ENCODE measurements at regions not wholly inside any gene's neighbourhood (a gene's known extent, or its start where the extent isn't known, plus 50 kb on each side); places are given as distances from the start of the nearest gene placed in this dataset.

DNA sequence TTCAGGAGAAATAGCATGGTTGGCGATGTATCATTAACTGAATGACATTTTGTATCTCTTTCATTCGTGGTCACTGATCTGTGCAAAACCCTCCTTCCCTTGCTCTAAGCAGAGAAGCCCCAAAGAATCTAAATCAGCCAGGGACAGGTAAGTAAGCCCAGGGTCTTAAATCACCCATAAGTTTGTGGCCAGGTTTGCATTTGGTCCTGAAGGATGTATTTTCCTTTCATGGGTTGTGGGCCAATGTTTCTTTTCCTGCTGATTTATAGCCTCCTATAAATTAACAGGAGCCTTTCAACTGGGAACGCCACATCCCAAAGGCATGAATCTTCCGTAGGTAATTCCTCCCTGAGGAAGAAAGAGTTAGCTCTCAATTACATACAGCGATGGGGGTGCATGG, 217.5 kb upstream of the TNC start:
- Histone ChIP-seq H3K27ac (no peak overlapping the region), H3K9me3 (peaks cover 18% of the 10 kb centered on the region), H3K4me3 (no peak overlapping the region), H3K4me2 (no peak overlapping the region), H3K4me1 (no peaks in the 10 kb centered on the region)
- DNase-seq (ENCODE audit: low read depth in 1 of 2, low spot score in 1 of 2) (no peak), ATAC-seq (no peak), FAIRE-seq (no peak)
- CTCF ChIA-PET = no interaction called here
- TF ChIP-seq NPAS2 (CRISPR knock-in tag; IDR thresholded peaks at IDR 0.05; ENCODE audit: borderline replicate concordance) (no peak), POLR2AphosphoS2 (conservative IDR thresholded peaks at IDR 0.05; ENCODE audit: low read length) (no peak), BHLHE40 (IDR thresholded peaks at IDR 0.05; ENCODE audit: low read depth, low read length) (no peak), MAX (IDR thresholded peaks at IDR 0.05) (no peak), RFX5 (IDR thresholded peaks at IDR 0.05) (no peak), SREBF2 (IDR thresholded peaks at IDR 0.05) (no peak), NFE2L2 (conservative IDR thresholded peaks at IDR 0.05; ENCODE audit: low read length) (no peak), ZC3H11A (IDR thresholded peaks at IDR 0.05) (no peak)
- TF ChIP-seq, protein P1, sequence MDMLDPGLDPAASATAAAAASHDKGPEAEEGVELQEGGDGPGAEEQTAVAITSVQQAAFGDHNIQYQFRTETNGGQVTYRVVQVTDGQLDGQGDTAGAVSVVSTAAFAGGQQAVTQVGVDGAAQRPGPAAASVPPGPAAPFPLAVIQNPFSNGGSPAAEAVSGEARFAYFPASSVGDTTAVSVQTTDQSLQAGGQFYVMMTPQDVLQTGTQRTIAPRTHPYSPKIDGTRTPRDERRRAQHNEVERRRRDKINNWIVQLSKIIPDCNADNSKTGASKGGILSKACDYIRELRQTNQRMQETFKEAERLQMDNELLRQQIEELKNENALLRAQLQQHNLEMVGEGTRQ (IDR thresholded peaks at IDR 0.05) = no peak
- POLR2A ChIA-PET = no interaction called here
- 55% methylated on average over 5 of the region's 5 CpGs for WGBS (ENCODE audit: missing lambda C conversion rate)

DNA sequence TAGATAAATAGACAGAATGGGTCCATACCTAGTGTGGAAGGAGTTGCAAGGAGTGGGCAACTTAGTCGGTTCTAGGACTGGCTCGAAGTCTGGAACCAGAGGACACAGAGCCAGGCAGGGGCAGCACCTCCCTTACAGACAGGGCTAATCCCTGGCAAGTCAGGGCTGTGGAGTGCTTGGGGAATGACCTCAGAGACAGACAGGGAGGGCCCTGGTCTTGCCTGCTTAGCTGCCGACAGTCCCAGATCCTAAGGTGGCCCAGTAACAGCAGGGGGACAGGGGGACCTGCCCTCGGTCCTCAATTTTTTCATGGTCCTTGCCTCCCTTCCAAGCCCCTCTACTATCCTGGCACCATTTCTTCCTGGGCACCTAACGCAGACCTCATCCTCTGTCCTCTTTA, 222.4 kb upstream of the TNC start:
- peaks cover 18% of the 10 kb centered on the region for H3K9me3 ChIP-seq
- CTCF ChIA-PET = no interaction called here
- POLR2A ChIA-PET = no interaction called here
- no peak for FAIRE-seq
- ATAC-seq = no peak
- DNase-seq (ENCODE audit: low read depth in 1 of 2, low spot score in 1 of 2) = no peak
- 69% methylated on average over 5 of the region's 5 CpGs for WGBS (ENCODE audit: missing lambda C conversion rate)
- H3K4me3 ChIP-seq = no peak overlapping the region
- no peak overlapping the region for H3K4me2 ChIP-seq
- H3K27ac ChIP-seq = no peak overlapping the region
- TF ChIP-seq MYC (IDR thresholded peaks at IDR 0.05; ENCODE audit: borderline replicate concordance, low read length) (no peak), MAFK (IDR thresholded peaks at IDR 0.05; ENCODE audit: partially characterized antibody) (no peak), REST (IDR thresholded peaks at IDR 0.05) (no peak), TP53 (CRISPR knock-in tag; IDR thresholded peaks at IDR 0.05) (no peak), POLR2AphosphoS2 (conservative IDR thresholded peaks at IDR 0.05; ENCODE audit: low read length) (no peak), NR3C1 (IDR thresholded peaks at IDR 0.05) (no peak)
- peaks cover 3% of the 10 kb centered on the region; the same call in 1 of the 3 replicates for H3K4me1 ChIP-seq

DNA sequence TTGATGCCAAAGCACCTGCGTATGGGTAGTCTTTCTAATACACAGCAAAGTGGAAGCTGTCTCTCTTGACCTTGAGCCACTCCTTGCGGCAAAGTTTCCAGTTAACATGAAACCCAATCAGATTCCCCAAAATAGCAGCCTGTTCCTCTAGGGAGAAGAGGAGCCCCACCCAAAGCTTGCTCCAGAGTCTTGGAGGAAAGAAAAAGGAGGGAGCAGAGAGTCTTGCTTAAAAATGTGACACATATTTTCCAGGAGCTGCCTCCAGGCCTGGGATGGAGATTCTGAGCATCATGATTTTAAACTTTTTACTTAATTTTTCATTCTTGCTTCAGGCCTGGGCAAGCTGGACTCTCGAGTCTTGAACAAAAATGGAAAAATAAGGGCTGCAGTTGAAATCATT, 223.5 kb upstream of the TNC start:
- WGBS (ENCODE audit: missing lambda C conversion rate) = 85% methylated on average over 3 of the region's 3 CpGs
- Histone ChIP-seq H3K4me1 (peaks cover 3% of the 10 kb centered on the region; the same call in 1 of the 3 replicates), H3K4me2 (no peak overlapping the region), H3K27ac (no peak overlapping the region), H3K9me3 (peaks cover 10% of the 10 kb centered on the region; the same call in 2 of the 3 replicates), H3K4me3 (no peak overlapping the region)
- ATAC-seq (no peak), DNase-seq (ENCODE audit: low read depth in 1 of 2, low spot score in 1 of 2) (no peak), FAIRE-seq (no peak)
- POLR2A ChIA-PET = no interaction called here
- CTCF ChIA-PET = interaction anchor here (1.4 kb wide), 1 partner anchor 12 kb away, joined by 3 read pairs; no protein-coding TSS in a partner anchor
- TF ChIP-seq HOXA7 (CRISPR knock-in tag; IDR thresholded peaks at IDR 0.05) = no peak
- TF ChIP-seq JUNB (IDR thresholded peaks at IDR 0.05) = no peak
- no peak for TF ChIP-seq FOXS1 (CRISPR knock-in tag; IDR thresholded peaks at IDR 0.05)
- TF ChIP-seq, protein P2, sequence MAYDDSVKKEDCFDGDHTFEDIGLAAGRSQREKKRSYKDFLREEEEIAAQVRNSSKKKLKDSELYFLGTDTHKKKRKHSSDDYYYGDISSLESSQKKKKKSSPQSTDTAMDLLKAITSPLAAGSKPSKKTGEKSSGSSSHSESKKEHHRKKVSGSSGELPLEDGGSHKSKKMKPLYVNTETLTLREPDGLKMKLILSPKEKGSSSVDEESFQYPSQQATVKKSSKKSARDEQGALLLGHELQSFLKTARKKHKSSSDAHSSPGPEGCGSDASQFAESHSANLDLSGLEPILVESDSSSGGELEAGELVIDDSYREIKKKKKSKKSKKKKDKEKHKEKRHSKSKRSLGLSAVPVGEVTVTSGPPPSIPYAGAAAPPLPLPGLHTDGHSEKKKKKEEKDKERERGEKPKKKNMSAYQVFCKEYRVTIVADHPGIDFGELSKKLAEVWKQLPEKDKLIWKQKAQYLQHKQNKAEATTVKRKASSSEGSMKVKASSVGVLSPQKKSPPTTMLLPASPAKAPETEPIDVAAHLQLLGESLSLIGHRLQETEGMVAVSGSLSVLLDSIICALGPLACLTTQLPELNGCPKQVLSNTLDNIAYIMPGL (CRISPR knock-in tag; IDR thresholded peaks at IDR 0.05; ENCODE audit: borderline replicate concordance) = no peak
- no peak for TF ChIP-seq HEYL (CRISPR knock-in tag; IDR thresholded peaks at IDR 0.05)
- no peak for TF ChIP-seq TFCP2L1 (CRISPR knock-in tag; IDR thresholded peaks at IDR 0.05)
- no peak for TF ChIP-seq ZNF302 (CRISPR knock-in tag; IDR thresholded peaks at IDR 0.05)
- TF ChIP-seq, protein P3, sequence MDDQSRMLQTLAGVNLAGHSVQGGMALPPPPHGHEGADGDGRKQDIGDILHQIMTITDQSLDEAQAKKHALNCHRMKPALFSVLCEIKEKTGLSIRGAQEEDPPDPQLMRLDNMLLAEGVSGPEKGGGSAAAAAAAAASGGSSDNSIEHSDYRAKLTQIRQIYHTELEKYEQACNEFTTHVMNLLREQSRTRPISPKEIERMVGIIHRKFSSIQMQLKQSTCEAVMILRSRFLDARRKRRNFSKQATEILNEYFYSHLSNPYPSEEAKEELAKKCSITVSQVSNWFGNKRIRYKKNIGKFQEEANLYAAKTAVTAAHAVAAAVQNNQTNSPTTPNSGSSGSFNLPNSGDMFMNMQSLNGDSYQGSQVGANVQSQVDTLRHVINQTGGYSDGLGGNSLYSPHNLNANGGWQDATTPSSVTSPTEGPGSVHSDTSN (IDR thresholded peaks at IDR 0.05) = no peak
- no peak for TF ChIP-seq POLR2A (IDR thresholded peaks at IDR 0.05; ENCODE audit: low read length)
- TF ChIP-seq MAFK (IDR thresholded peaks at IDR 0.05; ENCODE audit: partially characterized antibody) = no peak
- TF ChIP-seq CHD2 (IDR thresholded peaks at IDR 0.05; ENCODE audit: low read length, partially characterized antibody) = no peak
- TF ChIP-seq HOXB13 (CRISPR knock-in tag; IDR thresholded peaks at IDR 0.05; ENCODE audit: low read depth) = no peak
- no peak for TF ChIP-seq RAD21 (conservative IDR thresholded peaks at IDR 0.05 in 1 of 2, IDR thresholded peaks at IDR 0.05 in 1 of 2)
- TF ChIP-seq MAZ (IDR thresholded peaks at IDR 0.05; ENCODE audit: borderline replicate concordance, low read depth, low read length) = no peak
- TF ChIP-seq RARB (CRISPR knock-in tag; IDR thresholded peaks at IDR 0.05) = no peak
